HUES6 (cell line): ENCODE measurements at regions not wholly inside any gene's neighbourhood (a gene's known extent, or its start where the extent isn't known, plus 50 kb on each side); places are given as distances from the start of the nearest gene placed in this dataset.

ENCODE experiments used
- H3K27ac ChIP-seq: 2 replicates; pipeline ENCODE4 v1.7.0; 2013; ENCODE audit warnings: low read depth, mild to moderate bottlenecking, low read length, inconsistent platforms
- H3K27me3 ChIP-seq: 2 replicates; pipeline ENCODE4 v1.6.1; 2013; ENCODE audit warnings: low read length; ENCODE audit not compliant: control insufficient read depth, insufficient read depth
- H3K36me3 ChIP-seq: 2 replicates; pipeline ENCODE4 v1.6.1; 2013; ENCODE audit warnings: low read length; ENCODE audit not compliant: control insufficient read depth, insufficient read depth
- H3K4me1 ChIP-seq: 2 replicates; pipeline ENCODE4 v1.6.1; 2013; ENCODE audit warnings: low read length; ENCODE audit not compliant: control insufficient read depth, insufficient read depth
- H3K4me3 ChIP-seq: 2 replicates; pipeline ENCODE4 v1.5.1; 2013; ENCODE audit warnings: low read depth, low read length
- H3K9ac ChIP-seq: one replicate; pipeline ENCODE4 v1.6.1; 2013; ENCODE audit warnings: mild to moderate bottlenecking, low read length
- H3K9me3 ChIP-seq: 2 replicates; pipeline ENCODE4 v1.6.1; 2013; ENCODE audit warnings: low read depth, low read length; ENCODE audit not compliant: control insufficient read depth, insufficient read depth

DNA sequence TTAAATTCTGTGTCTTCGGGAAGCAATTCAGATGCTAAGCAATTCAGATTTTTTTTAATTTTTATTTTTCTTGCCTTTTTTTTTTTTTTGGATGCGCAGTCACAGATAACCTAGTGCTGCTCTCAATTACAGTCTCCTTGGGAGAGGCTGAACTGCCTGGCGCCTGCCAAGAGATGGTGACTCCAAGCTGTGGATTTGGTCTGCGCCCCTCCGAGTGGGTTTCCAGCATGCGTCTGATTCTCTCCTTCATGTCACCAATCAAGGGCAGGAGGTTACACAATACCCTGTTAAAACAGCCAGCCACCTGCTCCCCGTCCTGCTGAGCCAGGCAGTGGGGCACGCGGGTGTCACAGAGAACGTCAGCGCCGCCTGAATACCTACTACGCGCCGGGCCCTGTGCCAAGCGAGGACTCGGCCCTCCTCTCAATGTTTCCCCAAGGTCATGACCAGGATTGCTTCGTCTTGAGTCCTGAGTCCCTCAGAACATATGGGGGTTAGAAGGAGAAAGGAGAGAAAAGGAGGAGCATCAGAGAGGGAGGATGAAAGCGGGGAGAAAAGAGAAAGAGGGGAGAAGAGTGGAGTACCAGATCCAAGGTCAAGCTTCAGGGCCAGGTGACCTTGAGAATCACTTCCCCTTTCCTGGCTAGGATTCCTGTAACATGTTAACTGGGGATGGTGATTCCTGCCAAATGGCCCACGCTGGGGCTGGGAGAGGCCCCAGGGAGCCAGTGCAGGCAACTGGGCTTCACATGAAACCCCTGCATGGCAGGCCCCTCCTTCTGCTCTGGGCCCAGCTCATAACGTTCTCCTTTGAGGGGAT is 213.6 kb downstream of the URI1 start:
- no peaks in the 10 kb centered on the region for H3K36me3 ChIP-seq
- H3K27ac ChIP-seq: no peak overlapping the region
- no peak overlapping the region for H3K4me3 ChIP-seq
- H3K9ac ChIP-seq: no peak overlapping the region
- no peaks in the 10 kb centered on the region for H3K27me3 ChIP-seq
- no peaks in the 10 kb centered on the region for H3K9me3 ChIP-seq
- H3K4me1 ChIP-seq: no peaks in the 10 kb centered on the region

DNA sequence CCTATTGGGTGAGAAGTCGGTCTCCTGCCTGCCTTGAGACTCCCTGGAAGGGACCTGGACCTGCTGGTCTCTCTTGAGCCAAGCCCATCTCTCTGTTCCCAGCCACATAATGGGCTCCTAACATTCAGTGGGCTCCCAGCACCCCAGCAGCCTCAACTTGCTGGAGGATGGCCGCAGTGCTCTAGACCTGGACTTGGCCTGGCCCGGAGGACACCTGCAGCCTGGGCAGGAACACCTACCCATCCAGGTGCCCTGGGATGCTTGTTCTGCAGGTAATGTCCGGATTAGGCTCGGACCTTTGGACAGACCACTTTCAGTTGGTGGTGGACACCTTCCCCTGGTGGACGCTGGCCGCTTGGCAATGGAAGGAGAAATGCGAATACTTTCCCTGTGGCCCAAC is 214.6 kb downstream of the URI1 start:
- Histone ChIP-seq H3K9me3 (no peaks in the 10 kb centered on the region), H3K36me3 (no peaks in the 10 kb centered on the region), H3K4me1 (no peaks in the 10 kb centered on the region), H3K4me3 (no peak overlapping the region), H3K9ac (no peak overlapping the region), H3K27me3 (no peaks in the 10 kb centered on the region), H3K27ac (no peak overlapping the region)

DNA sequence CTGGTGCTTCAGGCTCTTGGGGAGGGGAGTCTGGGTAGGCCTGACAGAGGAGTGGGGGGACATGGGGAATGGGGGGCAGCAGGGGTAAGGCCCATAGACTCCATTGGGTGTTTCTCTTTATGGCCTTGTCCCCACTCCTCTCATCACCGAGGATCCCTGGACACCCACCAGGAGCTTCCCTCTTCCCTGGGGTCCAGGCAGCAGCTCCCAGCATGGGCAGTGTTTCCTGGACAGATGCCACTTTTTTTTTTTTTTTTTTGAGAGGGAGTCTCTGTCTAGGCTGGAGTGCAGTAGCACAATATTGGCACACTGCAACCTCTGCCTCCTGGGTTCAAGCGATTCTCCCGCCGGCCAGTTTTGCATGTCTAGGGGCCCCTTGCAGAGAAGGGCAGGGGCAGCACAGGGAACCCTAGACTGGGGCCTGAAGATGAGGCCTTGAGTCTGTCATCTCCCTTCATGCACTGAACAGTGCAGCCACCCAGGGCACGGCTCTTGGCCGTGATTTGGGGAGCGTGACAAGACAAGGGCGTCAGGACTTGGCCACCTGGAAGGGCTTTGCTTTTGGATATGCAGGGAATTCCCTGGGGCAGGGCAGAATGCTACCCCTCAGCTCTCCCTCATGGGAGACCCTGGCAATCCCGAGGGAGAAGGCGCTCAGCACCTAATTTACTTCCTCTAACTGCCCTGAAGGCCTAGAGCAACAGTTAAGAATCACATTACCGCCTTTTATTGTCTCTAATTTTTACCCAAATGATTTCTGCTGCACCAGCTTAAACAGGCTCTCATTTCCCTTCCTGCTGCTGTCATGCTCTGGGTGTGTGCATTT is 213.9 kb upstream of the ZNF536 start:
- Histone ChIP-seq H3K36me3 (no peaks in the 10 kb centered on the region), H3K9ac (no peak overlapping the region), H3K27me3 (no peaks in the 10 kb centered on the region), H3K9me3 (no peaks in the 10 kb centered on the region), H3K4me3 (no peak overlapping the region), H3K4me1 (no peaks in the 10 kb centered on the region), H3K27ac (no peak overlapping the region)

DNA sequence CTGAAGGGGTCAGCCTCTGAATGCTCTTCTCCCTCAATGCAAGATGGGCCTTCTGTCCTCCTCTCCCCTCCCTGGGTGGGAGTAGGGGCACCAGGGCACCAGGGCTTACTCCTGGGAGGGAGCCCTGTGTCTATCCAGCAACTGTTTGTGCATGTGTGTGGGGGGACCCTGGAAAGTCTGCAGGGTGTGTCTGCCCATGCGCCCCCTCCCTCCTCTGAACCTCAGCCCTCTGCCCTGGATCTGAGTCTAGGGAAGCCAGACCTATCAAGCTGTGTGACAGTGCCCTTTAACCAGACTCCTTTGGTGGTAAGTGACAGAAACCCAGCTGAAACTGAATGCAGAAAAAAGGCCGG is 213.3 kb upstream of the ZNF536 start:
- Histone ChIP-seq H3K27ac (no peak overlapping the region), H3K9me3 (no peaks in the 10 kb centered on the region), H3K36me3 (no peaks in the 10 kb centered on the region), H3K27me3 (no peaks in the 10 kb centered on the region), H3K4me1 (no peaks in the 10 kb centered on the region), H3K4me3 (no peak overlapping the region), H3K9ac (no peak overlapping the region)

DNA sequence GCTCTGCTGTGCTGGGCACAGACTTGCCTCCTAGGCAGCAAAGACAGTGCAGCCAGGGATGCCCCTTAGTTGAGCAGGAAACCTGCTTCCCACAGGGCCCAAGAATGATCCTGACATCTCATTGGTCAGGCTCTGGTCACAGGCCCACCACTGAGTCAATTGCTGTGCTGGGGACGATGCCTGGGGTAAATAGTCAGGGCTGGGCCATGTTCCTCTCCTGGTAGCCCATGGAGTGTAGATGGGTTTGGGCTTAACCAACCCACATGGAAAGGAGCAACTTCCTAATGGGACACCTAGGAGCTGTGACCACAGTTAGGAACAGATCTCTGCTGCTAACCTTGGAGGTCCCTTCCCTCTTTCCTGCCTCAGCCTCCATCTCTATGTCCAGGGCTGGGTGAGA is 212.5 kb upstream of the ZNF536 start:
- Histone ChIP-seq H3K27ac (no peak overlapping the region), H3K4me1 (no peaks in the 10 kb centered on the region), H3K4me3 (no peak overlapping the region), H3K9me3 (no peaks in the 10 kb centered on the region), H3K27me3 (no peaks in the 10 kb centered on the region), H3K9ac (no peak overlapping the region), H3K36me3 (no peaks in the 10 kb centered on the region)

DNA sequence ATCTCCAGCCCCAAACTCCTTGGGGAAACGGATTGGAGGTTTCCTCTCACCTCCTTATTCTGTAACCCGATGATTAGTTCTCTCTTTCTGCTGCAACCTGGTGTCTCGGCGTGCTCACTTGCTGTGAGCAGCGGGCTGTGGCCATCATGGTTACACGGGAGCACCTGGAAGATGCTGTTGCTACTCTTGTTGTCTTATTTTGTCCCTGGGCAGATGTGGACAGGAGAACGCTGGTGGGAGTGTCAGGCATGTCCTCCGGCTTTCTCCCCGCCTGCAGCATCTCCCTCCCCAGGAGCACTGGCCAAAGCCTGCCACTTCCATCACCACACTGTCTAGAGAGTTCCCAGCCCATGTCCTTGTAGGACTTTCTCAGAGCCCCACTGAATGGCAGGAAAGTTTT is 211.8 kb upstream of the ZNF536 start:
- Histone ChIP-seq H3K27me3 (no peaks in the 10 kb centered on the region), H3K36me3 (no peaks in the 10 kb centered on the region), H3K9me3 (no peaks in the 10 kb centered on the region), H3K4me3 (no peak overlapping the region), H3K27ac (no peak overlapping the region), H3K9ac (no peak overlapping the region), H3K4me1 (no peaks in the 10 kb centered on the region)

DNA sequence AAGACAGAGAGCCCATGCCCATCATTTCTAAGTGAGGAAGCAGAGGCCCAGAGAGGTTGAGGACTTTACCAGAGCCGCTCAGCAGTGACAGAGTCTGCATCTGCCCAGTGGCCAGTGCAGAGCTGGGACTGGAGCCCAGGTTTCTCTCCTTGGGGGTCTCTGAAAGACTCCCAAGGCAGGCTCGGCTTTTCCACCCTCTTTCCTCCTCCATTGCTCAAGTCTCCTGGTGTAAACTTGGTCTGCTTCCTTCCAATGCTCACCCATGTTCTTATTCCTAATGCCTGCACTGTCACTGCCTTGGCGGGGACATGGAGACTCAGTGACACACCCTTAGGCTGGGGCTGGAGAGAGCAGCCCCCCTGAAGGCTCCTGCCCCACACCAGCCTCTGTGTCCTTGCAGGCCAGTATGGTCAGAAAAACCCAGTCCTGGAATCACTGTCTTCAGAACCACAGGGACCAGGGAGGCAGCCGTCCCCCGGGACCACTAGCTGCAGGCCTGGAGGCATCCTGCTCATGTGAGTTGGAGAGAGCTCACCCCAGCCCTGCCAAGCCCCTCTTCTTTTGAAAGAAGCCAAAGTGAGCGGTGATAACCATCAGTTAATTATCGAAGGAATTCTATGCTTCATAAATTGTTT is 211.0 kb upstream of the ZNF536 start:
- no peaks in the 10 kb centered on the region for H3K9me3 ChIP-seq
- no peaks in the 10 kb centered on the region for H3K36me3 ChIP-seq
- no peak overlapping the region for H3K9ac ChIP-seq
- H3K4me1 ChIP-seq: no peaks in the 10 kb centered on the region
- no peaks in the 10 kb centered on the region for H3K27me3 ChIP-seq
- H3K27ac ChIP-seq: no peak overlapping the region
- H3K4me3 ChIP-seq: no peak overlapping the region

DNA sequence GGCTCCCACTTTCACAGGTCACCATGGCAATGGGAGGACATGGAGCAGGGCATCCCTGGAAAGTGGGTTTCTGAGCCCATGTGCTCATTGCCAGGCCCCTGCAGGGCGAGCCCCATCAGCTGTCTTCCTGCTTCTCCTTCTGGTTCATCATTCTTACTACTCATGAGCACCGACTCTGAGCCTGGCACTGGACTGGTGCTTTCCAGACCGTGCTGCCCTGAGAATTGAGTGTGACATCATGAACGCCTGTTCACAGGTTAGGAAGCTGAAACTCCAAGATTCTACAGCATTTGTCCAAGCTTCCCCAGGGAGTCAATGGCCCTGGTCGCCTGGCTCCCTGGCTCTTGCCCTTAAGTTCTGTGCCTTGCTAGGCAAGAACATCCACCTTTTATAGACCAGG is 210.4 kb upstream of the ZNF536 start:
- Histone ChIP-seq H3K27ac (no peak overlapping the region), H3K9ac (no peak overlapping the region), H3K4me1 (no peaks in the 10 kb centered on the region), H3K27me3 (no peaks in the 10 kb centered on the region), H3K9me3 (no peaks in the 10 kb centered on the region), H3K4me3 (no peak overlapping the region), H3K36me3 (no peaks in the 10 kb centered on the region)

DNA sequence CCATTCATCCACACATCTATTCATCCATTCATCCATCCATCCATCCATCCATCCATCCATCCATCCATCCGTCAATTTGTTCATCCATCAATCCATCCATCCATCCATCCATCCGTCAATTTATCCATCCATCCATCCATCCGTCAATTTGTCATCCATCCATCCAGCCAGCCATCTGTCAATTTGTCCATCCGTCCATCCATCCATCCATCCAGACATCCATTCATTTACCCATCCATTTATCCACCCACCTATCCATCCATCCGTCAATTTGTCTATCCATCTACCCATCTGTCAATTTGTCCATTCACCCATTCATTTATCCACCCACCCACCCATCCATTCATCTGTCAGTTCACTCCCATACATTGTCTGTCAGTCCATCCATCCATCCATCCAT is 209.5 kb upstream of the ZNF536 start:
- H3K9me3 ChIP-seq: no peaks in the 10 kb centered on the region
- no peaks in the 10 kb centered on the region for H3K27me3 ChIP-seq
- H3K9ac ChIP-seq: no peak overlapping the region
- no peak overlapping the region for H3K4me3 ChIP-seq
- H3K36me3 ChIP-seq: no peaks in the 10 kb centered on the region
- no peak overlapping the region for H3K27ac ChIP-seq
- no peaks in the 10 kb centered on the region for H3K4me1 ChIP-seq

DNA sequence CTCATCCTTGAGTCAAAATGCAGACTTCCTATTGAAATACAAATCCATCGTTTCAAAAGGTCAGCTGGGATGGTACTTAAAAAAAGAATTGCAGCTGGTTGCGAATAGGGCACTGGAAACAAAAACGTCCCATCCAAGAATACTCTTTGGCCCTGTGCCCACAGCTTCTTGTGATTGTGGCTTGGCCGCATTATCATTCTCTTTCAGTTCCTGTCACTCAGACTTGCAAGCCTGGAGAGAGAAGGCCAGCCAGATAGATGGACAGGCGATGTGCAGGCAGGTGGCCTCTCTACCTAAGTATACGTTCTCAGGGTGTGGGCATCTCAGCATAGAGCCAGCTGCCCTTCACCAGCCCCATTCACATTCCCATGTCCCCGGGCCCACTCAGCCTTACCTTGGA is 208.5 kb upstream of the ZNF536 start:
- no peak overlapping the region for H3K4me3 ChIP-seq
- H3K4me1 ChIP-seq: no peaks in the 10 kb centered on the region
- H3K9me3 ChIP-seq: no peaks in the 10 kb centered on the region
- no peaks in the 10 kb centered on the region for H3K27me3 ChIP-seq
- H3K9ac ChIP-seq: no peak overlapping the region
- H3K36me3 ChIP-seq: no peaks in the 10 kb centered on the region
- H3K27ac ChIP-seq: no peak overlapping the region

DNA sequence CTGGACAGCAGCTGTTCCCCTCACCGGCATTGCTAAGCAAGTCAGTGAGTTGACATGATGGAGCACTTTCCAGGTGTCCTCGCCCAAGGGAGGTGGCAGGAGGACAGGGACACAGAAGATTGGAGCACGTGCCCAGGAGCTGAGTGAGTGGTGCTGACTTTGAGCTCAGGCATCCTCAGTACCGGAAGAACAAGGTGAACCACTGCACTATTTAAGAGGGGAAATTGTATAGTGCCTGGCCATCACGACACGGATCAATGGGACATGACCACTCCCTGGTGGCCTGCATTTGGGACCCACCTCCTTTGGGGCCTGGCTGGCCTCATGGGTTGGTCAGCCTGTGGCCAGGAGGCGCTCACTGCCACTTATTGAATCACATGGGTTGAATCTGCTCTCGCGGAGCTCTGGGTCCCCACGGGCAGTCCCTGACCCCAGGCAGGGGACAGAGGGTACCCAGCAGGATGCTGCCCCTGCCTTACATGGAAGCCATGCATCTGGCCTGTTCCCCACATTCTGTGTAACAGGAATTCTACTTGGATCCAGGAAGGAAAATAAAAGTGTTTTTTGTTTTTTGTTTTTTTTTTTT is 206.9 kb upstream of the ZNF536 start:
- no peaks in the 10 kb centered on the region for H3K4me1 ChIP-seq
- H3K27me3 ChIP-seq: no peaks in the 10 kb centered on the region
- H3K27ac ChIP-seq: no peak overlapping the region
- H3K9me3 ChIP-seq: no peaks in the 10 kb centered on the region
- H3K4me3 ChIP-seq: no peak overlapping the region
- no peaks in the 10 kb centered on the region for H3K36me3 ChIP-seq
- no peak overlapping the region for H3K9ac ChIP-seq
